Activated naive CD4-positive, alpha-beta T cell treated with anti-CD3 and anti-CD28 coated beads, Interleukin-2, amount 50 U/mL, for 16 hours (primary cell): ENCODE measurements at regions not wholly inside any gene's neighbourhood (a gene's known extent, or its start where the extent isn't known, plus 50 kb on each side); places are given as distances from the start of the nearest gene placed in this dataset.
A peak's percentile ranks its signal among the peaks of the same experiment; 100 is the strongest.

ENCODE experiments used
- DNase-seq: peaks from one replicate; pipeline ENCODE4 v3.0.0-alpha.2; 2020

- peak; percentile 91 for DNase-seq
These were observed 53.8 kb downstream of the IER5 start for GRCh38 chr1:181142096-181142958.

GRCh38 chr1:181143102-181143859 lies 54.8 kb downstream of the IER5 start:
- DNase-seq = no peak

- DNase-seq = no peak
These were observed 55.7 kb downstream of the IER5 start for GRCh38 chr1:181144238-181144637.

- DNase-seq = no peak
These were observed 60.1 kb downstream of the IER5 start for GRCh38 chr1:181148636-181149035.

- DNase-seq = peak; percentile 59
These were observed 61.0 kb downstream of the IER5 start for GRCh38 chr1:181149326-181150125.

GRCh38 chr1:181150273-181150672 lies 61.8 kb downstream of the IER5 start:
- DNase-seq = no peak

- DNase-seq = no peak
These were observed 62.3 kb downstream of the IER5 start for GRCh38 chr1:181150842-181151241.

GRCh38 chr1:181151378-181152326 lies 63.2 kb downstream of the IER5 start:
- no peak for DNase-seq

- no peak for DNase-seq
These were observed 64.6 kb downstream of the IER5 start for GRCh38 chr1:181152892-181153633.

- DNase-seq = no peak
These were observed 65.1 kb downstream of the IER5 start for GRCh38 chr1:181153634-181153961.

- DNase-seq = no peak
These were observed 66.8 kb downstream of the IER5 start for GRCh38 chr1:181155339-181155738.

- peak; percentile 29 for DNase-seq
These were observed 71.1 kb downstream of the IER5 start for GRCh38 chr1:181159451-181160140.

GRCh38 chr1:181160322-181160721 lies 71.8 kb downstream of the IER5 start:
- DNase-seq = no peak

- DNase-seq = no peak
These were observed 72.7 kb downstream of the IER5 start for GRCh38 chr1:181160998-181161870.

GRCh38 chr1:181163662-181164061 lies 75.2 kb downstream of the IER5 start:
- DNase-seq = no peak

- peak; percentile 76 for DNase-seq
These were observed 78.1 kb downstream of the IER5 start for GRCh38 chr1:181166377-181167196.

GRCh38 chr1:181169281-181169865 lies 80.9 kb downstream of the IER5 start:
- no peak for DNase-seq

- no peak for DNase-seq
These were observed 81.7 kb downstream of the IER5 start for GRCh38 chr1:181170194-181170593.
